Activated CD4-positive, alpha-beta T cell treated with anti-CD3 and anti-CD28 coated beads for 24 hours (primary cell): ENCODE measurements at regions not wholly inside any gene's neighbourhood (a gene's known extent, or its start where the extent isn't known, plus 50 kb on each side); places are given as distances from the start of the nearest gene placed in this dataset.
A peak's percentile ranks its signal among the peaks of the same experiment; 100 is the strongest.

ENCODE experiments used
- DNase-seq, 2 donors: peaks; one replicate each; pipeline ENCODE4 v3.0.0-alpha.2; 2020; ENCODE audit warnings: low read depth in 2 of 2

DNA sequence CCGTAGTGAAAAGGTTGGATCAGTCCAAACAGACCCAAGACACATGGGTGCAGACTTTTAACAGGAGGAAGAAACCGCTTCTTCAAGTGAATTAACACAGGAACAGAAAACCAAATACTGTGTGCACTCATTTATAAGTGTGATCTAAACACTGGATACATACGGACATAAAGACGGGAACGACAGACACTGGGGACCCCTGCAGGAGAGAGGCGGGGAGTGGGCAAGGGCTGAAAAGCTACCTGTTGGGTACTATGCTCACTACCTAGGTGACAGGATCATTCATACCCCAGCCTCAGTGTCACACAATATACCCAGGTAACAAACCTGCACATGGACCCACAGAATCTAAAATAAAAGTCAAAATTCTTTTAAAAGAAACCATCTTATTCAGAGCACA lies 326.0 kb upstream of the NOCT start:
- no peak for DNase-seq

GRCh38 chr4:138689187-138689586 lies 326.4 kb upstream of the NOCT start:
- no peak for DNase-seq

- DNase-seq = no peak
Measured at GRCh38 chr4:138688408-138689085, 327.0 kb upstream of the NOCT start.

DNA sequence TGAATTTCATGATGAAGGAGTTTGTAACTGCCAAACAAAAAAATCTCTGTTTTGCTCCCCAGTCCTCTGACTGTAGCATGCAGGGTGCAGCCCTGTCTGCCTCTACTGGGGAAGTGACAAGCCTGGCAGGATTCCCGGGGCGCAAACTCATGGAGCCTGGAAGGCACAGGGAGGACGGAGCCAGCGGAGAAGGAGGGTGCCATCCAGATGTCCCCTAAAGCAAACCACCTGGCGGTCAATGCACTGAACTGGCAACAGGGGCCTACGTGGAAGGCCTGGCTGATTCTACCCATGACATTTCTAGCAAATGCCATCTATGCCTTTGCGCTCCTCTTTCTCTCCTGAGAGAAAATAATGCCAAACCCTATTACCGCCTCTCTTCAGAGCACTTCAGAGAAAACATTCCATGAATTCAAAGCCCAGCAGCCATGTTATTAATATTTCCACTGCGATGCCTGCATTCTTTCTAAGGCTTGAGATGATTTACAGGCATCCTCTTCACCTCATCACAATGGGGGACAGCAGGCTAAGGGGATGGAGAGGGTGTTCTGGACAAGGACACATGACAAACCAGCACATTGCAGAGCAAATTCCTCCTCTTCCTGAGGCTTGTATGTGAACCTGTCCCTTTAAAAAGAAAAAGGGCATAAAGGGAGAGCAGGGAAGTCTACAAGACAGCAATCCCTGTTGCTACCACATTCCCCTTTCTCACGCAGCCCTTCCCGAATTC lies 329.3 kb upstream of the NOCT start:
- no peak for DNase-seq

- DNase-seq = no peak
Measured at GRCh38 chr4:138685316-138685715, 330.3 kb upstream of the NOCT start.

DNA sequence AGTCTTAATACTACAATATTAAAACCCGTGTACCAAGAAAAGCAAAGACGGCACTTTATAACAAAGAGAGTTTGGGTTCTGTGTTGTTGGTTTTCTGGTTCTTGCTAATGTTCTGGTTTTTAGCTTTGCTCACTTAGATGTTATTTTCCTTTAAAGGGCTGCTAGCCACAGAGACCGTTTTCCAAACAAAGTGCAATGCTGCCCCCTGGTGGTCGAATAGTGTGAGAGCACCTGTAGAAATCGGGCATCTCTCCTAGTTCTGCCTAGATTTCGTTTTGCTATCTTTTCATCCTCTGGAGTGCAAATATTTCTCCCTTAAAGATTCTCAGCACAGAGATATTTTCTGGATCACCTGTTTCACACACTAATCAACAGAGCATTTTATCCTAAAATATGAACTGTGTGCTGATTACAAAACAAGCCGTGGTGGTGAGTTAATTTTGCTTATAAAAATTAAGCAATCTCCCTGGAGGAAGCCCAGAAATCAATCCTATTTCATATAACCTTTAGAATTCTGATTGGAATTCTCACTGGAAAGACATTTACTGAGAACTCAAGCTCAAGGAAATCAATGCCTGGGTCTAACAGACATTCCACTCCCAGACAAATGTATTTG lies 334.5 kb upstream of the NOCT start:
- DNase-seq = peak; percentile 54 to 74

GRCh38 chr4:138680256-138680655 lies 335.3 kb upstream of the NOCT start:
- DNase-seq = no peak

DNA sequence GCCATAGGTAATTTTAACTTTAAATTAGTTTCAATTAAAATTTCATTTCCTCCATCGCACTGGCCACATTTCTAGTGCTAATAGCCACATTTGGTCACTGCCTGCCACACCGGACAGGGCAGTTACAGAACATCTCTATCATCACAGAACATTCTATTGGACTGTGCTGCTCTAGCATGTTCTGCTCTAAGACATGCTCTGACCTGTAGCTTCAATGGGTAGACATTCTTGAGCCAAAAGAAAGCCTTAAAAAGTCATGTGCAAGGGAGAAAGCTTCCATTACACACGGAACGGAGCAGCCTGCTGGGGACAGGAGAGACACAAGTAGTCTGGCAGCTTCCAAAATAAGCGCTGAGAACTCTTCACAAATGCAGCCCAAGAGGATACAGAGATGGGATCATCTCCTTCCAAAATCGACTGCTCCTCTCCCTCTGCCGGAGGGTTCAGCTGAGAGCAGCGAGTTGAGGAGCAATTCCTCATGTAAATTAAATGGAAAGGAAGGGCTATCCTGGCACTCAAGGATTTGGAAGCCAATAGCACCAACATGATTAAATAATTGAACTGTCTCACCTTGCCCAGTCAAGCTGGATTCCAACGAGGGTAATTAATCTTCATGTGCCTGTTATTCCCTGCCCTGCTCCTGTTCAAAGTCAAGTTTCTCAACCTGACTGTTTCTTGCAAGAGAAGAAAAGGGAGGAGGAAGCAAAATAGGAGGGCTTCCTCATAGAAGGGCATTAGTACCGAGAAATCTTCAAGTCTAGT lies 336.4 kb upstream of the NOCT start:
- DNase-seq = no peak

GRCh38 chr4:138677748-138678147 lies 337.8 kb upstream of the NOCT start:
- DNase-seq = no peak

GRCh38 chr4:138677212-138677611 lies 338.4 kb upstream of the NOCT start:
- no peak for DNase-seq

- no peak for DNase-seq
Measured at GRCh38 chr4:138675685-138676084, 339.9 kb upstream of the NOCT start.

- no peak for DNase-seq
Measured at GRCh38 chr4:138674209-138674608, 341.4 kb upstream of the NOCT start.

DNA sequence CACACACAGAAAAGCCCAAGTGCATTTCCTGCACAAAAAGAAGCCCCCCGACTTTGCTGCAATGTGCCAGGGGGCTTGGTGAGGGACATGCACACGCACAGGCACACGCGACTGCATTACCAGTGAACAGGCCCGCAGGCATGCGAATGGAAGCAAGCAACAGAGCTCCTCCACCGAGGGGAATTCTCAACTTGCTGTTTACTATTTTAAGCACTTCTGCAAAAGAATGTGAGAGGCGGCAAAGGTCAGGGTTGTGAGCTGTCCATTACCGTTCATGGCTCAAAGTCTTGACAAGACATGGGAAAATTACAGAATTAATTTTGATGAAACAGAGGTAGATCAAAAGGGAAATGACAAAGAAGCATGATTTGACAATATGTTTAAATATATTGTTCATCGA lies 342.5 kb upstream of the NOCT start:
- no peak for DNase-seq

DNA sequence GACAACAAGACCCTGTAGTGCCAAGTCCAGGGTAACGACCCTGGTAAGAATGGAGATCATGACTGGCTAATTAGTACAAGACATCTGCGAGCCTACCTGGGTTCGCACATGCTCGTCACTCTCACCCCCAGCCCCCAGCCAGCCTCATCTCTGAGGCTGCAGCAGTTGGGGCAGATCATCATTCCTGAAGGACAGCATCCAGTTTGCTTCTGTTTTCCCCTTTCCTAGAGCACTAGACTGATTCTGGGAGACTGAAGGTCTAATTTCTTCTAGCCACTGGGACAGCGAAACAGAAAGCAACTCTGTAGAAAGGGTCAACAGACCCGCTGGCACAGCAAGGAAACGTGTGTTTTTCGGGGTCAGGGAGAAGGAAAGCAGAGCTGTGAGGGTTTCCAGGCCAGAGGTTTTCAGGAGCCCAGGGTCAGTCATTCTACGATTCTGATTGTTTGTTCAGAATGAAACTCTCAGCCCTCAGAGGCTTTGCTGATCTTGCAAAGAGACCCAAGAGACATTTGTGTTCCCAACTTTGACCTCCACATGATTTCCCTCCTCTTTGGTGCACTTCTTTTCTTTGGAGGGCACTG lies 343.1 kb upstream of the NOCT start:
- DNase-seq = no peak

DNA sequence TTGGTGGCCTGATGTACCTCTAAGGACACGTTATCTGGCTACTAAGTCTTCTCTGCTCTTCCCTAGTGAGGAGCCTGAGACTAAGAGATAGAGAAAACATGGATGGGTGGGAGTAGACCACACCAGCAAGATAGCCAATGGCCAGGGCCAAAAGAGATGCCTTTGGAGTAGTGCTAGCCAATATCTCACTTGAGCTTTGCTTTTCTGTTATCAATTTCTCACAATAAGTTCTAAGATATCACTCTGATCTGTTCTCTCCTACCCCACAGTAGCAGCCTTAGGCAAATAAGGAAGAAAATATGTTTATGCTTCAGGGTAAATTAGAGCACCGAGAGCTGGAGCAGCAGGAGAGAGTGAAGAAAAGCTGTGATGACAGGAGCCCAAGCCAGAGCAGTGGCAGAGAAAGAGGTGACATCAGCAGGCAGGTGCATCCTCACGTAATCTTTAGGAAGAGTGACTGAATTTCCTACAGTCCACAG lies 343.9 kb upstream of the NOCT start:
- DNase-seq = no peak

DNA sequence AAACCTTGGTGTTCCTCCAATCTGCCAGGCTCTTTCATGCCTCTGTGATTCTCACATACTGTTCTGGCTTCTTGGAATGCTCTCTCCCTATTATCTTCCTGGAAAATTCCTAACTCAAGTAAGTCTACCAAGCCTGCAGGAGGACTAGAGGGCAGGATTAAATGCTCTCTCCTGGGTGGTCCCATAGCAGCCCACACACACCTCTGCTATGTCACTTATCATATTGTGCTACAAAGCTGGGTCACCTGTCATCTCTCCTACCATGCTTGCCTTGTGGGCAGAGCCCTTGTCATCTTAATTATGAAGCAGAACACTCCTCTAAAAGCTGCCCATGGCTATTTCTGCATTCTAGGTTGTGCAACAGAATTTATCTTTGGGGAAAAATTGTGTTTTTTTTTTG lies 344.5 kb upstream of the NOCT start:
- DNase-seq = no peak

- no peak for DNase-seq
Measured at GRCh38 chr4:138670681-138671080, 344.9 kb upstream of the NOCT start.

GRCh38 chr4:138669479-138670315 lies 345.9 kb upstream of the NOCT start:
- DNase-seq = no peak

DNA sequence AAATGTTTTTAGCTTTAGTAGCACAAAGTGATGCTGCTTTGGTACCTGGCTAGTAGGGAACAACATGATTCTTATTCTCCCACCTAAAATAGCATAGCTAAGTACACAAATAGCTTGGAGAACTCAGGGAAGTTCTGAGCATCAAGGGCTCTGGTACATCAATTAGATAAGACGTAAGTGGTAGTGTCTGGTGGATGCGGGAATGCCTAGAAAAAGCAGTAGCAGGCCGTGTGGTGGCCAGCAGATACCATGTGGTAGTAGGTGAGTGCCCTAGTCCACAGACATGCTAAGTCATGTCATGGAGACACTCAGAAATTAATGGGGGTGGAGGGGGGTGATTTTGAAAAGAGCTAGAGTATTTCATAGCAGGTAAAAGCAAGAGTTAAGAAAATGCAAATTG lies 347.3 kb upstream of the NOCT start:
- no peak for DNase-seq

GRCh38 chr4:138666366-138666765 lies 349.2 kb upstream of the NOCT start:
- DNase-seq = no peak

- DNase-seq = no peak
Measured at GRCh38 chr4:138665851-138666250, 349.7 kb upstream of the NOCT start.
